CD14-positive monocyte (primary cell): ENCODE measurements at regions not wholly inside any gene's neighbourhood (a gene's known extent, or its start where the extent isn't known, plus 50 kb on each side); places are given as distances from the start of the nearest gene placed in this dataset.
"Not testable (repeated sequence)": the region's sequence is repeated elsewhere in the genome, so short reads cannot be mapped to it uniquely, and the experiment has no call there.

Experiments
- DNase-seq, 3 donors: peaks; one replicate each; pipeline ENCODE4 v3.0.0-alpha.2; 2011 to 2022
- H2AFZ ChIP-seq: 2 replicates; pipeline ENCODE4 v1.6.0; 2012; ENCODE audit warnings: mild to moderate bottlenecking, low read depth, low read length, inconsistent platforms; ENCODE audit not compliant: insufficient read depth, poor library complexity, severe bottlenecking
- H3K27ac ChIP-seq, 2 donors: 1 replicate in 1 of 2; 2 replicates in 1 of 2; pipeline ENCODE4 v1.5.1; 2012 to 2013; ENCODE audit warnings: low read length in 2 of 2, control low read depth in 1 of 2, inconsistent platforms in 1 of 2, low read depth in 1 of 2, mild to moderate bottlenecking in 1 of 2
- H3K27me3 ChIP-seq, 2 donors: one replicate each; pipeline versions ENCODE4 v1.6.0 to v1.6.1; 2011 to 2013; ENCODE audit warnings: low read length in 2 of 2; ENCODE audit not compliant: control insufficient read depth in 2 of 2, insufficient read depth in 2 of 2
- H3K36me3 ChIP-seq, 2 donors: replicated peaks in 1 of 2; 1 replicate in 1 of 2; 2 replicates in 1 of 2; pipeline versions ENCODE4 v1.5.1 to v1.6.1; 2012 to 2013; ENCODE audit warnings: low read length in 2 of 2, control low read depth in 1 of 2, inconsistent platforms in 1 of 2, mild to moderate bottlenecking in 1 of 2; ENCODE audit not compliant: insufficient read depth in 2 of 2, control insufficient read depth in 1 of 2
- H3K4me1 ChIP-seq, 2 donors: 1 replicate in 1 of 2; 2 replicates in 1 of 2; pipeline versions ENCODE4 v1.5.1 to v1.6.1; 2012 to 2013; ENCODE audit warnings: low read length in 2 of 2, control low read depth in 1 of 2, inconsistent platforms in 1 of 2, mild to moderate bottlenecking in 1 of 2, moderate library complexity in 1 of 2; ENCODE audit not compliant: insufficient read depth in 2 of 2, control insufficient read depth in 1 of 2
- H3K4me2 ChIP-seq: replicated peaks from 2 replicates; pipeline ENCODE3; 2012; ENCODE audit warnings: low read length, moderate library complexity, mild to moderate bottlenecking; ENCODE audit not compliant: poor library complexity, severe bottlenecking; ENCODE audit errors: extremely low read depth
- H3K4me3 ChIP-seq, 3 experiments: fragments of 200-600 bp in 1 of 3; sonication (generic) in 1 of 3; replicated peaks in 1 of 3; 1 replicate in 2 of 3; 2 replicates in 1 of 3; pipeline ENCODE4 v1.5.1; 2011 to 2013; ENCODE audit warnings: low read length in 3 of 3, mild to moderate bottlenecking in 3 of 3, control low read depth in 2 of 3, low read depth in 2 of 3, inconsistent platforms in 1 of 3, moderate library complexity in 1 of 3
- H3K79me2 ChIP-seq: 2 replicates; pipeline ENCODE4 v1.6.0; 2012; ENCODE audit warnings: mild to moderate bottlenecking, control low read depth, inconsistent platforms, low read length, moderate library complexity; ENCODE audit not compliant: insufficient read depth
- H3K9ac ChIP-seq: 2 replicates; pipeline ENCODE4 v1.6.0; 2017; ENCODE audit warnings: low read length, mild to moderate bottlenecking; ENCODE audit not compliant: insufficient read depth, poor library complexity, severe bottlenecking
- H3K9me3 ChIP-seq, 2 donors: replicated peaks in 1 of 2; 1 replicate in 1 of 2; 2 replicates in 1 of 2; pipeline versions ENCODE4 v1.5.1 to v1.6.1; 2012 to 2013; ENCODE audit warnings: low read length in 2 of 2, control low read depth in 1 of 2; ENCODE audit not compliant: control insufficient read depth in 1 of 2, insufficient read depth in 1 of 2
- H4K20me1 ChIP-seq: 2 replicates; pipeline ENCODE4 v1.6.0; 2012; ENCODE audit warnings: mild to moderate bottlenecking, low read length, control low read depth, moderate library complexity; ENCODE audit not compliant: insufficient read depth
- H3K27ac Mint-ChIP-seq, 7 donors: one replicate each; pipeline ENCODE4 v1.8.0; 2020; ENCODE audit warnings: mild to moderate bottlenecking in 7 of 7, mixed read lengths in 7 of 7, moderate library complexity in 6 of 7, inconsistent platforms in 2 of 7
- H3K27me3 Mint-ChIP-seq, 3 donors: one replicate each; pipeline ENCODE4 v1.8.0; 2021 to 2022; ENCODE audit warnings: low read depth in 3 of 3, mild to moderate bottlenecking in 3 of 3, mixed read lengths in 3 of 3, moderate library complexity in 3 of 3, inconsistent platforms in 1 of 3
- H3K36me3 Mint-ChIP-seq, 2 donors: one replicate each; pipeline ENCODE4 v1.8.0; 2020; ENCODE audit warnings: mixed read lengths in 2 of 2, inconsistent platforms in 1 of 2, mild to moderate bottlenecking in 1 of 2
- H3K4me1 Mint-ChIP-seq: one replicate; pipeline ENCODE4 v1.8.0; 2020; ENCODE audit warnings: mild to moderate bottlenecking, mixed read lengths
- H3K4me3 Mint-ChIP-seq, 2 donors: one replicate each; pipeline ENCODE4 v1.8.0; 2020; ENCODE audit warnings: mild to moderate bottlenecking in 2 of 2, mixed read lengths in 2 of 2, moderate library complexity in 1 of 2
- H3K9me3 Mint-ChIP-seq, 7 donors: one replicate each; pipeline ENCODE4 v1.8.0; 2020 to 2022; ENCODE audit warnings: mixed read lengths in 7 of 7, mild to moderate bottlenecking in 6 of 7, moderate library complexity in 6 of 7, inconsistent platforms in 2 of 7
- CTCF ChIP-seq: fragments of 200-600 bp; IDR thresholded peaks from one replicate; pipeline ENCODE4 v1.8.0; 2022; ENCODE audit warnings: antibody characterized with exemption, mild to moderate bottlenecking
- WGBS: methylation state at CpG from one replicate; pipeline ENCODE4 v1.1.5; 2013; ENCODE audit warnings: missing lambda C conversion rate; ENCODE audit not compliant: insufficient coverage; 5-methylcytosine and 5-hydroxymethylcytosine counted together
- intact Hi-C, 2 donors: fragments of 100-400 bp; cut with micrococcal nuclease; formaldehyde crosslinking; loops; one replicate each; pipeline versions ENCODE4 v1.15.0 to v1.15.1; 2023

DNA sequence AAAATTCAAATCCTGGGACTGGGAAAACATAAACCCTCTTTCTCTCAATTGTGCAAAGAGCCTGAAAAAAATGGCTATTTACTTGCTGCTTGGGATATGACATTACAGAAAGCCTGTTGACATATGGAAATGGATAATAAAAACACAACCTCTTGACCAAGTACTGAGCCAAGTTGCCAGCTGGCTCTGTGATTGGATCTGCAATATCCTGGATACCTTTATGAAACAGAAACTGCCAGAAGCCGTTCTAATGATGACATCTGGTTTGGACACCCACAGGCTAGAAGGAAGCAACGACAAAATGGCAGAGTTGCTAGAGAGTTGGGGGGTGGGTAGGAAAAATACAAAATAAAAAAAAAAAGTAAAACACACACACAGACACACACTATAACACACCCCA lies 481.4 kb downstream of the FAT4 start:
- no peak overlapping the region for H3K4me3 ChIP-seq
- H3K9ac ChIP-seq: no peak overlapping the region
- H3K36me3 ChIP-seq: no peaks in the 10 kb centered on the region
- intact Hi-C loops: no loop called here
- Mint-ChIP-seq H3K4me1 (no peaks in the 10 kb centered on the region), H3K27ac (no peak overlapping the region), H3K9me3 (peaks cover 0 to 3% (median 0%) of the 10 kb centered on the region in 7 donors), H3K27me3 (no peaks in the 10 kb centered on the region), H3K4me3 (no peak overlapping the region), H3K36me3 (no peaks in the 10 kb centered on the region)
- TF ChIP-seq CTCF: no peak
- H2AFZ ChIP-seq: no peak overlapping the region
- 100% methylated on average over 1 of the region's 2 CpGs for WGBS
- H4K20me1 ChIP-seq: no peaks in the 10 kb centered on the region
- no peak overlapping the region for H3K27ac ChIP-seq
- no peak for DNase-seq
- no peak overlapping the region for H3K4me2 ChIP-seq
- no peaks in the 10 kb centered on the region for H3K79me2 ChIP-seq
- H3K27me3 ChIP-seq: no peaks in the 10 kb centered on the region
- H3K9me3 ChIP-seq: no peaks in the 10 kb centered on the region
- H3K4me1 ChIP-seq: no peaks in the 10 kb centered on the region

GRCh38 chr4:125797621-125798020 lies 482.9 kb downstream of the FAT4 start:
- H3K4me2 ChIP-seq, H3K4me1 Mint-ChIP-seq, H2AFZ ChIP-seq, H3K4me1 ChIP-seq, H3K4me3 Mint-ChIP-seq, intact Hi-C loops, H4K20me1 ChIP-seq, H3K9me3 ChIP-seq, H3K9ac ChIP-seq, H3K4me3 ChIP-seq, H3K36me3 Mint-ChIP-seq, H3K36me3 ChIP-seq, H3K79me2 ChIP-seq, H3K27me3 Mint-ChIP-seq, H3K9me3 Mint-ChIP-seq, H3K27ac Mint-ChIP-seq, DNase-seq, H3K27ac ChIP-seq, H3K27me3 ChIP-seq: not testable (repeated sequence)
- WGBS: 64% methylated on average over 2 of the region's 4 CpGs
